MCF 10A (cell line): ENCODE measurements at regions not wholly inside any gene's neighbourhood (a gene's known extent, or its start where the extent isn't known, plus 50 kb on each side); places are given as distances from the start of the nearest gene placed in this dataset.

Experiments used
- BruUV-seq: library from RNA; stranded (reverse); fragments of 400-500 nt; replicated peaks from 2 replicates; lab custom pipeline; 2021; lab: Mats Ljungman, UMichigan
- CTCF ChIA-PET: fragments of 300-600 bp; sonication (Branson Sonifier 250); formaldehyde crosslinking; extraction: SDS; loops from one replicate; lab custom pipeline; 2021; ENCODE audit warnings: antibody characterized with exemption, inconsistent platforms; lab: Yijun Ruan, JAX
- POLR2A ChIA-PET: fragments of 300-600, 350-650 bp; sonication (Branson Sonifier 250); formaldehyde crosslinking; extraction: SDS; loops from one replicate; lab custom pipeline; 2020; ENCODE audit warnings: antibody characterized with exemption, inconsistent platforms; lab: Yijun Ruan, JAX
- DNase-seq: peaks from one replicate; pipeline ENCODE4 v3.0.0-alpha.2; 2018; ENCODE audit not compliant: unreplicated experiment
- H3K27ac Mint-ChIP-seq: one replicate; pipeline ENCODE4 v1.8.0; 2022; ENCODE audit warnings: mild to moderate bottlenecking, low read depth, mixed read lengths; ENCODE audit not compliant: unreplicated experiment
- H3K27me3 Mint-ChIP-seq: one replicate; pipeline ENCODE4 v1.8.0; 2022; ENCODE audit warnings: mixed read lengths; ENCODE audit not compliant: insufficient read depth, unreplicated experiment
- H3K36me3 Mint-ChIP-seq: one replicate; pipeline ENCODE4 v1.8.0; 2022; ENCODE audit warnings: mild to moderate bottlenecking, moderate library complexity, mixed read lengths; ENCODE audit not compliant: insufficient read depth, unreplicated experiment
- H3K4me1 Mint-ChIP-seq: one replicate; pipeline ENCODE4 v1.8.0; 2022; ENCODE audit warnings: mixed read lengths; ENCODE audit not compliant: insufficient read depth, unreplicated experiment
- H3K4me3 Mint-ChIP-seq: one replicate; pipeline ENCODE4 v1.8.0; 2022; ENCODE audit warnings: mild to moderate bottlenecking, moderate library complexity, mixed read lengths; ENCODE audit not compliant: unreplicated experiment
- H3K9me3 Mint-ChIP-seq: one replicate; pipeline ENCODE4 v1.8.0; 2022; ENCODE audit warnings: mixed read lengths; ENCODE audit not compliant: unreplicated experiment
- CTCF ChIP-seq: fragments of 200-600 bp; IDR thresholded peaks from one replicate; pipeline ENCODE4 v1.8.0; 2022; ENCODE audit warnings: antibody characterized with exemption, mild to moderate bottlenecking; ENCODE audit not compliant: unreplicated experiment
- intact Hi-C: fragments of 100-400 bp; cut with micrococcal nuclease; formaldehyde crosslinking; loops from 2 replicates; pipeline ENCODE4 v1.14.1; 2022

- H3K36me3 Mint-ChIP-seq = no peaks in the 10 kb centered on the region
- H3K9me3 Mint-ChIP-seq = no peaks in the 10 kb centered on the region
- no peak for TF ChIP-seq CTCF
- BruUV-seq = no TSS peak
- intact Hi-C loops = no loop called here
- ChIA-PET CTCF (no interaction called here), POLR2A (no interaction called here)
- H3K4me3 Mint-ChIP-seq = no peak overlapping the region
- no peaks in the 10 kb centered on the region for H3K4me1 Mint-ChIP-seq
- no peak overlapping the region for H3K27ac Mint-ChIP-seq
- DNase-seq = no peak
- no peaks in the 10 kb centered on the region for H3K27me3 Mint-ChIP-seq
These were observed 228.4 kb downstream of the DTHD1 start for GRCh38 chr4:36509845-36510244.

GRCh38 chr4:36511785-36512184, 230.4 kb downstream of the DTHD1 start:
- H3K4me3 Mint-ChIP-seq = no peak overlapping the region
- BruUV-seq = no TSS peak
- CTCF ChIA-PET = interaction anchor here (0.6 kb wide), 1 partner anchor 26 kb away, joined by 3 read pairs; no protein-coding TSS in a partner anchor
- H3K4me1 Mint-ChIP-seq = no peaks in the 10 kb centered on the region
- H3K27me3 Mint-ChIP-seq = no peaks in the 10 kb centered on the region
- POLR2A ChIA-PET = no interaction called here
- no peak for TF ChIP-seq CTCF
- no peak for DNase-seq
- no peak overlapping the region for H3K27ac Mint-ChIP-seq
- no peaks in the 10 kb centered on the region for H3K9me3 Mint-ChIP-seq
- intact Hi-C loops = no loop called here
- no peaks in the 10 kb centered on the region for H3K36me3 Mint-ChIP-seq

- intact Hi-C loops = no loop called here
- POLR2A ChIA-PET = no interaction called here
- no peaks in the 10 kb centered on the region for H3K36me3 Mint-ChIP-seq
- TF ChIP-seq CTCF = no peak
- H3K27ac Mint-ChIP-seq = no peak overlapping the region
- no peaks in the 10 kb centered on the region for H3K9me3 Mint-ChIP-seq
- H3K4me1 Mint-ChIP-seq = no peaks in the 10 kb centered on the region
- CTCF ChIA-PET = no interaction called here
- DNase-seq = no peak
- H3K4me3 Mint-ChIP-seq = no peak overlapping the region
- no TSS peak for BruUV-seq
- H3K27me3 Mint-ChIP-seq = no peaks in the 10 kb centered on the region
These were observed 235.2 kb downstream of the DTHD1 start for GRCh38 chr4:36516522-36517095.

- TF ChIP-seq CTCF = no peak
- H3K9me3 Mint-ChIP-seq = peaks cover 18% of the 10 kb centered on the region
- DNase-seq = no peak
- H3K27ac Mint-ChIP-seq = no peak overlapping the region
- POLR2A ChIA-PET = no interaction called here
- CTCF ChIA-PET = no interaction called here
- H3K4me1 Mint-ChIP-seq = no peaks in the 10 kb centered on the region
- no peaks in the 10 kb centered on the region for H3K27me3 Mint-ChIP-seq
- no peaks in the 10 kb centered on the region for H3K36me3 Mint-ChIP-seq
- no TSS peak for BruUV-seq
- H3K4me3 Mint-ChIP-seq = no peak overlapping the region
- intact Hi-C loops = no loop called here
These were observed 241.8 kb downstream of the DTHD1 start for GRCh38 chr4:36523182-36523581.
